GM12891 (cell line): ENCODE measurements at regions not wholly inside any gene's neighbourhood (a gene's known extent, or its start where the extent isn't known, plus 50 kb on each side); places are given as distances from the start of the nearest gene placed in this dataset.

Source experiments
- POLR2A ChIP-seq: IDR thresholded peaks from 2 replicates; pipeline ENCODE4 v1.6.1; 2011; ENCODE audit warnings: low read depth, low read length, control low read depth
- POLR2AphosphoS5 ChIP-seq: IDR thresholded peaks from 2 replicates; pipeline ENCODE4 v1.6.1; 2011; ENCODE audit warnings: low read depth, low read length, control low read depth
- SPI1 ChIP-seq: IDR thresholded peaks from 2 replicates; pipeline ENCODE4 v1.6.1; 2011; ENCODE audit warnings: low read depth, low read length, control low read depth
- TAF1 ChIP-seq: IDR thresholded peaks from 2 replicates; pipeline ENCODE4 v1.6.1; 2011; ENCODE audit warnings: low read depth, low read length, control low read depth

DNA sequence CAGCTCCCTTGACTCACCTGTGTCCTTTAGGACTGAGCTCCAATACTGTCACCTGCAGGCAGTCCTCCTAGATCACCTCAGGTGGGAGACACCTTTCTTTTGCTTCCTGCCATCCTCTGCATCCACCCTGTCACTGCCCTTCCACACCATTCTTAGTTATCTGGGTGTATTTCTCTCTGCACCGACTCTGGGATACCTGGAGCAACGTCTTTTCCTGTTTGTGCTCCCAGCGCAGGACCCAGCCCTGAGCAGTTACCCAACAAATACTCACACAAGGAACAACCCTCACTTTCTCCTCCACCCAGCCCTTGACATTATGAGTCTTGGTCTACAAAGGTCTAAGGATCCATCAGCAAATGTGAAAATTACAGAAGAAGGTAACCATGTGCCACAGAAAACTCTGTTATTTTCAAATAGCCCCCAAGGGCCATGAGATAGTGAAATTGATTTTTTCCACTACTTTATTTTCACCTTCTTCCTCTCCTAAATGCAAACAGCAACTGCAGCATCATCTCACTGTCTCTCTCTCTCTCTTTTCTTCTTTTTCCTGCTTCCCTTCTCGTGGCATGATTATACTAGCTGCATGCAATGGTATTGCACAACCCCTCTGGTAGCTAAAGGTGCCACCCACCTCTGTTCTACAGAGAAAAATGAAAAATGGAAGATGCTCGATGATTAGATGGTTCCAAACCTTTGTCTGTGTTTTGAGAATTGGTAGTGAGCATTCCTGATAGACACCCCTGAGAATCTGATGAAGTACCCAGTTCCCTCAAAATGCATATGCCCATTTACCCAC lies 89.0 kb downstream of the MIS18A start:
- no peak for TF ChIP-seq POLR2A
- no peak for TF ChIP-seq TAF1
- no peak for TF ChIP-seq SPI1
- TF ChIP-seq POLR2AphosphoS5: no peak
